ENCODE measurements at regions not wholly inside any gene's neighbourhood (a gene's known extent, or its start where the extent isn't known, plus 50 kb on each side); places are given as distances from the start of the nearest gene placed in this dataset.

- Mint-ChIP-seq H3K36me3 (ENCODE audit: insufficient read depth, unreplicated experiment) (no peaks in the 10 kb centered on the region), H3K9me3 (ENCODE audit: unreplicated experiment) (no peaks in the 10 kb centered on the region), H3K4me1 (ENCODE audit: low read depth, unreplicated experiment) (no peaks in the 10 kb centered on the region), H3K27me3 (ENCODE audit: insufficient read depth, unreplicated experiment) (no peaks in the 10 kb centered on the region), H3K4me3 (ENCODE audit: unreplicated experiment) (no peak overlapping the region), H3K27ac (ENCODE audit: unreplicated experiment) (no peak overlapping the region)
- intact Hi-C loops (cut with micrococcal nuclease; ENCODE audit: unreplicated experiment), result no loop called here
- Histone ChIP-seq H3K36me3 (ENCODE audit: control insufficient read depth, insufficient read depth, low read length) (no peaks in the 10 kb centered on the region), H3K27me3 (replicated peaks; ENCODE audit: control insufficient read depth, insufficient read depth, low read length) (no peaks in the 10 kb centered on the region), H3K4me3 (ENCODE audit: low read depth, low read length) (no peak overlapping the region), H3K9me3 (no peaks in the 10 kb centered on the region), H3K4me1 (no peaks in the 10 kb centered on the region)
- no peak for DNase-seq
- TF ChIP-seq CTCF (IDR thresholded peaks at IDR 0.05; ENCODE audit: insufficient read depth in 1 of 2, low read depth in 1 of 2, low read length in 1 of 2, severe bottlenecking in 1 of 2, unreplicated experiment in 1 of 2), result no peak
- no TSS peak for BruUV-seq (replicated peaks)
- CTCF ChIA-PET, result no interaction called here
- POLR2A ChIA-PET, result no interaction called here
Observed at GRCh38 chr13:32877491-32877890, 138.7 kb upstream of the KL start.

GRCh38 chr13:32878163-32878562 lies 138.1 kb upstream of the KL start:
- no peak for DNase-seq
- Histone ChIP-seq H3K27me3 (replicated peaks; ENCODE audit: control insufficient read depth, insufficient read depth, low read length) (no peaks in the 10 kb centered on the region), H3K9me3 (no peaks in the 10 kb centered on the region), H3K36me3 (ENCODE audit: control insufficient read depth, insufficient read depth, low read length) (no peaks in the 10 kb centered on the region), H3K4me1 (no peaks in the 10 kb centered on the region), H3K4me3 (ENCODE audit: low read depth, low read length) (no peak overlapping the region)
- Mint-ChIP-seq H3K4me1 (ENCODE audit: low read depth, unreplicated experiment) (no peaks in the 10 kb centered on the region), H3K9me3 (ENCODE audit: unreplicated experiment) (no peaks in the 10 kb centered on the region), H3K36me3 (ENCODE audit: insufficient read depth, unreplicated experiment) (no peaks in the 10 kb centered on the region), H3K27me3 (ENCODE audit: insufficient read depth, unreplicated experiment) (no peaks in the 10 kb centered on the region), H3K4me3 (ENCODE audit: unreplicated experiment) (no peak overlapping the region), H3K27ac (ENCODE audit: unreplicated experiment) (no peak overlapping the region)
- BruUV-seq (replicated peaks), result no TSS peak
- TF ChIP-seq CTCF (IDR thresholded peaks at IDR 0.05; ENCODE audit: insufficient read depth in 1 of 2, low read depth in 1 of 2, low read length in 1 of 2, severe bottlenecking in 1 of 2, unreplicated experiment in 1 of 2), result no peak
- POLR2A ChIA-PET, result no interaction called here
- intact Hi-C loops (cut with micrococcal nuclease; ENCODE audit: unreplicated experiment), result no loop called here
- CTCF ChIA-PET, result no interaction called here

- H3K4me1 ChIP-seq, result no peaks in the 10 kb centered on the region
- H3K4me3 ChIP-seq (ENCODE audit: low read depth, low read length), result no peak overlapping the region
- Mint-ChIP-seq H3K27ac (ENCODE audit: unreplicated experiment) (no peak overlapping the region), H3K4me3 (ENCODE audit: unreplicated experiment) (no peak overlapping the region), H3K9me3 (ENCODE audit: unreplicated experiment) (no peaks in the 10 kb centered on the region), H3K4me1 (ENCODE audit: low read depth, unreplicated experiment) (no peaks in the 10 kb centered on the region), H3K27me3 (ENCODE audit: insufficient read depth, unreplicated experiment) (peaks cover 5% of the 10 kb centered on the region), H3K36me3 (ENCODE audit: insufficient read depth, unreplicated experiment) (no peaks in the 10 kb centered on the region)
- no peaks in the 10 kb centered on the region for H3K9me3 ChIP-seq
- BruUV-seq (replicated peaks), result no TSS peak
- POLR2A ChIA-PET, result no interaction called here
- no peaks in the 10 kb centered on the region for H3K36me3 ChIP-seq (ENCODE audit: control insufficient read depth, insufficient read depth, low read length)
- intact Hi-C loops (cut with micrococcal nuclease; ENCODE audit: unreplicated experiment), result no loop called here
- no peaks in the 10 kb centered on the region for H3K27me3 ChIP-seq (replicated peaks; ENCODE audit: control insufficient read depth, insufficient read depth, low read length)
- DNase-seq, result no peak
- no peak for TF ChIP-seq CTCF (IDR thresholded peaks at IDR 0.05; ENCODE audit: insufficient read depth in 1 of 2, low read depth in 1 of 2, low read length in 1 of 2, severe bottlenecking in 1 of 2, unreplicated experiment in 1 of 2)
- CTCF ChIA-PET, result no interaction called here
Observed at GRCh38 chr13:32880636-32881035, 135.6 kb upstream of the KL start.

All from Caco-2 (cell line).